ENCODE measurements at regions not wholly inside any gene's neighbourhood (a gene's known extent, or its start where the extent isn't known, plus 50 kb on each side); places are given as distances from the start of the nearest gene placed in this dataset.

GRCh38 chr13:103547914-103548313, 481.7 kb upstream of the SLC10A2 start:
- TF ChIP-seq GLI2 (tag by site-specific recombination; IDR thresholded peaks at IDR 0.05; ENCODE audit: borderline replicate concordance, low read depth), result no peak
- no peak for TF ChIP-seq ZNF580 (tag by site-specific recombination; IDR thresholded peaks at IDR 0.05)
- TF ChIP-seq, protein P1, sequence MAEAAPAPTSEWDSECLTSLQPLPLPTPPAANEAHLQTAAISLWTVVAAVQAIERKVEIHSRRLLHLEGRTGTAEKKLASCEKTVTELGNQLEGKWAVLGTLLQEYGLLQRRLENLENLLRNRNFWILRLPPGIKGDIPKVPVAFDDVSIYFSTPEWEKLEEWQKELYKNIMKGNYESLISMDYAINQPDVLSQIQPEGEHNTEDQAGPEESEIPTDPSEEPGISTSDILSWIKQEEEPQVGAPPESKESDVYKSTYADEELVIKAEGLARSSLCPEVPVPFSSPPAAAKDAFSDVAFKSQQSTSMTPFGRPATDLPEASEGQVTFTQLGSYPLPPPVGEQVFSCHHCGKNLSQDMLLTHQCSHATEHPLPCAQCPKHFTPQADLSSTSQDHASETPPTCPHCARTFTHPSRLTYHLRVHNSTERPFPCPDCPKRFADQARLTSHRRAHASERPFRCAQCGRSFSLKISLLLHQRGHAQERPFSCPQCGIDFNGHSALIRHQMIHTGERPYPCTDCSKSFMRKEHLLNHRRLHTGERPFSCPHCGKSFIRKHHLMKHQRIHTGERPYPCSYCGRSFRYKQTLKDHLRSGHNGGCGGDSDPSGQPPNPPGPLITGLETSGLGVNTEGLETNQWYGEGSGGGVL (tag by site-specific recombination; IDR thresholded peaks at IDR 0.05), result no peak
- TF ChIP-seq OSR2 (tag by site-specific recombination; IDR thresholded peaks at IDR 0.05), result no peak
- TF ChIP-seq ZBTB20 (tag by site-specific recombination; IDR thresholded peaks at IDR 0.05), result no peak
- no peak for TF ChIP-seq ZNF626 (tag by site-specific recombination; IDR thresholded peaks at IDR 0.05)
- TF ChIP-seq KLF16 (tag by site-specific recombination; IDR thresholded peaks at IDR 0.05), result no peak
- TF ChIP-seq ZBTB7A (tag by site-specific recombination; IDR thresholded peaks at IDR 0.05; ENCODE audit: low read depth), result no peak
- TF ChIP-seq ZNF585B (tag by site-specific recombination; IDR thresholded peaks at IDR 0.05), result no peak
- TF ChIP-seq BCL11B (tag by site-specific recombination; IDR thresholded peaks at IDR 0.05; ENCODE audit: low read depth), result no peak
- no peak for TF ChIP-seq ZNF600 (tag by site-specific recombination; IDR thresholded peaks at IDR 0.05)
- TF ChIP-seq ZNF280C (tag by site-specific recombination; IDR thresholded peaks at IDR 0.05), result no peak
- no peak for TF ChIP-seq ZNF112 (tag by site-specific recombination; IDR thresholded peaks at IDR 0.05)
- no peak for TF ChIP-seq ATF2 (tag by site-specific recombination; IDR thresholded peaks at IDR 0.05; ENCODE audit: low read depth)
- TF ChIP-seq ZNF157 (tag by site-specific recombination; IDR thresholded peaks at IDR 0.05), result no peak
- no peak for TF ChIP-seq ZBTB44 (tag by site-specific recombination; IDR thresholded peaks at IDR 0.05)
- H3K9me3 ChIP-seq (ENCODE audit: control insufficient read depth, insufficient read depth, low read depth, low read length), result no peaks in the 10 kb centered on the region
- H3K27ac ChIP-seq (ENCODE audit: extremely low read depth, low read depth, low read length), result no peak overlapping the region
- no peak overlapping the region for H3K4me3 ChIP-seq (ENCODE audit: low read depth, low read length)
- H3K4me1 ChIP-seq (ENCODE audit: control insufficient read depth, insufficient read depth, low read length), result no peaks in the 10 kb centered on the region
- no peaks in the 10 kb centered on the region for H3K36me3 ChIP-seq (ENCODE audit: control insufficient read depth in 2 of 2, insufficient read depth in 1 of 2, low read length in 2 of 2)
- CTCF ChIA-PET, result no interaction called here
- POLR2A ChIA-PET, result no interaction called here

- Histone ChIP-seq H3K9me3 (ENCODE audit: control insufficient read depth, insufficient read depth, low read depth, low read length) (no peaks in the 10 kb centered on the region), H3K27ac (ENCODE audit: extremely low read depth, low read depth, low read length) (no peak overlapping the region), H3K36me3 (ENCODE audit: control insufficient read depth in 2 of 2, insufficient read depth in 1 of 2, low read length in 2 of 2) (no peaks in the 10 kb centered on the region), H3K4me1 (ENCODE audit: control insufficient read depth, insufficient read depth, low read length) (no peaks in the 10 kb centered on the region), H3K4me3 (ENCODE audit: low read depth, low read length) (no peak overlapping the region)
- POLR2A ChIA-PET, result no interaction called here
- CTCF ChIA-PET, result no interaction called here
- TF ChIP-seq, protein P2, sequence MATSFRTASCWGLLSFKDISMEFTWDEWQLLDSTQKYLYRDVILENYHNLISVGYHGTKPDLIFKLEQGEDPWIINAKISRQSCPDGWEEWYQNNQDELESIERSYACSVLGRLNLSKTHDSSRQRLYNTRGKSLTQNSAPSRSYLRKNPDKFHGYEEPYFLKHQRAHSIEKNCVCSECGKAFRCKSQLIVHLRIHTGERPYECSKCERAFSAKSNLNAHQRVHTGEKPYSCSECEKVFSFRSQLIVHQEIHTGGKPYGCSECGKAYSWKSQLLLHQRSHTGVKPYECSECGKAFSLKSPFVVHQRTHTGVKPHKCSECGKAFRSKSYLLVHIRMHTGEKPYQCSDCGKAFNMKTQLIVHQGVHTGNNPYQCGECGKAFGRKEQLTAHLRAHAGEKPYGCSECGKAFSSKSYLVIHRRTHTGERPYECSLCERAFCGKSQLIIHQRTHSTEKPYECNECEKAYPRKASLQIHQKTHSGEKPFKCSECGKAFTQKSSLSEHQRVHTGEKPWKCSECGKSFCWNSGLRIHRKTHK (tag by site-specific recombination; IDR thresholded peaks at IDR 0.05), result no peak
- no peak for TF ChIP-seq ZNF19 (tag by site-specific recombination; IDR thresholded peaks at IDR 0.05; ENCODE audit: low read depth)
- TF ChIP-seq, protein P3, sequence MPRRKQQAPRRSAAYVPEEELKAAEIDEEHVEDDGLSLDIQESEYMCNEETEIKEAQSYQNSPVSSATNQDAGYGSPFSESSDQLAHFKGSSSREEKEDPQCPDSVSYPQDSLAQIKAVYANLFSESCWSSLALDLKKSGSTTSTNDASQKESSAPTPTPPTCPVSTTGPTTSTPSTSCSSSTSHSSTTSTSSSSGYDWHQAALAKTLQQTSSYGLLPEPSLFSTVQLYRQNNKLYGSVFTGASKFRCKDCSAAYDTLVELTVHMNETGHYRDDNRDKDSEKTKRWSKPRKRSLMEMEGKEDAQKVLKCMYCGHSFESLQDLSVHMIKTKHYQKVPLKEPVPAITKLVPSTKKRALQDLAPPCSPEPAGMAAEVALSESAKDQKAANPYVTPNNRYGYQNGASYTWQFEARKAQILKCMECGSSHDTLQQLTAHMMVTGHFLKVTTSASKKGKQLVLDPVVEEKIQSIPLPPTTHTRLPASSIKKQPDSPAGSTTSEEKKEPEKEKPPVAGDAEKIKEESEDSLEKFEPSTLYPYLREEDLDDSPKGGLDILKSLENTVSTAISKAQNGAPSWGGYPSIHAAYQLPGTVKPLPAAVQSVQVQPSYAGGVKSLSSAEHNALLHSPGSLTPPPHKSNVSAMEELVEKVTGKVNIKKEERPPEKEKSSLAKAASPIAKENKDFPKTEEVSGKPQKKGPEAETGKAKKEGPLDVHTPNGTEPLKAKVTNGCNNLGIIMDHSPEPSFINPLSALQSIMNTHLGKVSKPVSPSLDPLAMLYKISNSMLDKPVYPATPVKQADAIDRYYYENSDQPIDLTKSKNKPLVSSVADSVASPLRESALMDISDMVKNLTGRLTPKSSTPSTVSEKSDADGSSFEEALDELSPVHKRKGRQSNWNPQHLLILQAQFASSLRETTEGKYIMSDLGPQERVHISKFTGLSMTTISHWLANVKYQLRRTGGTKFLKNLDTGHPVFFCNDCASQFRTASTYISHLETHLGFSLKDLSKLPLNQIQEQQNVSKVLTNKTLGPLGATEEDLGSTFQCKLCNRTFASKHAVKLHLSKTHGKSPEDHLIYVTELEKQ (tag by site-specific recombination; IDR thresholded peaks at IDR 0.05; ENCODE audit: borderline replicate concordance), result no peak
- no peak for TF ChIP-seq ZNF510 (tag by site-specific recombination; IDR thresholded peaks at IDR 0.05; ENCODE audit: insufficient replicate concordance)
- no peak for TF ChIP-seq ZNF623 (tag by site-specific recombination; IDR thresholded peaks at IDR 0.05)
- no peak for TF ChIP-seq ZNF223 (tag by site-specific recombination; IDR thresholded peaks at IDR 0.05)
- no peak for TF ChIP-seq GLIS2 (tag by site-specific recombination; IDR thresholded peaks at IDR 0.05)
Observed at GRCh38 chr13:103546271-103546670, 480.1 kb upstream of the SLC10A2 start.
